HTR-8/SVneo (cell line): ENCODE measurements at regions not wholly inside any gene's neighbourhood (a gene's known extent, or its start where the extent isn't known, plus 50 kb on each side); places are given as distances from the start of the nearest gene placed in this dataset.
"Not testable (repeated sequence)": the region's sequence is repeated elsewhere in the genome, so short reads cannot be mapped to it uniquely, and the experiment has no call there.

ENCODE experiments used
- DNase-seq: peaks from one replicate; pipeline ENCODE4 v3.0.0; 2011; ENCODE audit warnings: low spot score, mixed read lengths; ENCODE audit not compliant: insufficient read length
- FAIRE-seq: peaks from 2 replicates; lab custom pipeline; 2011; peaks lifted over from hg19 to GRCh38; lab: Jason Lieb, UNC

GRCh38 chr6:94270091-94270948, 851.0 kb upstream of the EPHA7 start:
- FAIRE-seq, result no peak
- DNase-seq, result no peak

GRCh38 chr6:94269256-94269655, 849.9 kb upstream of the EPHA7 start:
- FAIRE-seq, result no peak
- DNase-seq, result no peak

- FAIRE-seq, result no peak
- no peak for DNase-seq
Measured at GRCh38 chr6:94260765-94261164, 841.4 kb upstream of the EPHA7 start.

- FAIRE-seq, result no peak
- no peak for DNase-seq
Measured at GRCh38 chr6:94254689-94255088, 835.3 kb upstream of the EPHA7 start.

GRCh38 chr6:94251878-94252277, 832.5 kb upstream of the EPHA7 start:
- no peak for FAIRE-seq
- DNase-seq, result no peak

GRCh38 chr6:94245395-94245794, 826.0 kb upstream of the EPHA7 start:
- no peak for FAIRE-seq

GRCh38 chr6:94238868-94239267, 819.5 kb upstream of the EPHA7 start:
- FAIRE-seq, result no peak
- DNase-seq, result no peak

More at GRCh38 chr6:94245395-94245794, 826.0 kb upstream of the EPHA7 start:
- no peak for DNase-seq

GRCh38 chr6:94227741-94228140, 808.4 kb upstream of the EPHA7 start:
- DNase-seq (no peak), FAIRE-seq (no peak)

- DNase-seq (no peak), FAIRE-seq (no peak)
Measured at GRCh38 chr6:94217836-94218235, 798.5 kb upstream of the EPHA7 start.

- no peak for DNase-seq
- no peak for FAIRE-seq
Measured at GRCh38 chr6:94215552-94215951, 796.2 kb upstream of the EPHA7 start.

- DNase-seq (no peak), FAIRE-seq (no peak)
Measured at GRCh38 chr6:94213226-94213625, 793.9 kb upstream of the EPHA7 start.

- DNase-seq (no peak), FAIRE-seq (no peak)
Measured at GRCh38 chr6:94196891-94197290, 777.5 kb upstream of the EPHA7 start.

- FAIRE-seq, result no peak
- no peak for DNase-seq
Measured at GRCh38 chr6:94190030-94190429, 770.7 kb upstream of the EPHA7 start.

- DNase-seq (no peak), FAIRE-seq (no peak)
Measured at GRCh38 chr6:94184666-94185464, 765.5 kb upstream of the EPHA7 start.

- no peak for FAIRE-seq
Measured at GRCh38 chr6:94177429-94177828, 758.1 kb upstream of the EPHA7 start.

GRCh38 chr6:94175465-94175864, 756.1 kb upstream of the EPHA7 start:
- DNase-seq, result no peak

More at GRCh38 chr6:94177429-94177828, 758.1 kb upstream of the EPHA7 start:
- DNase-seq, result no peak

GRCh38 chr6:94163877-94164276, 744.5 kb upstream of the EPHA7 start:
- no peak for DNase-seq

More at GRCh38 chr6:94175465-94175864, 756.1 kb upstream of the EPHA7 start:
- no peak for FAIRE-seq

GRCh38 chr6:94150886-94151285, 731.5 kb upstream of the EPHA7 start:
- no peak for DNase-seq
- no peak for FAIRE-seq

More at GRCh38 chr6:94163877-94164276, 744.5 kb upstream of the EPHA7 start:
- no peak for FAIRE-seq

GRCh38 chr6:94144807-94145206, 725.4 kb upstream of the EPHA7 start:
- FAIRE-seq (no peak), DNase-seq (no peak)

- DNase-seq, FAIRE-seq: not testable (repeated sequence)
Measured at GRCh38 chr6:94137178-94137577, 717.8 kb upstream of the EPHA7 start.

GRCh38 chr6:94133106-94133505, 713.7 kb upstream of the EPHA7 start:
- FAIRE-seq (no peak), DNase-seq (no peak)
